HG02973 (cell line): ENCODE measurements at regions not wholly inside any gene's neighbourhood (a gene's known extent, or its start where the extent isn't known, plus 50 kb on each side); places are given as distances from the start of the nearest gene placed in this dataset.
"Not testable (repeated sequence)": the region's sequence is repeated elsewhere in the genome, so short reads cannot be mapped to it uniquely, and the experiment has no call there.

Experiments
- ATAC-seq: cut with Tn5 transposase; IDR thresholded peaks from one replicate; pipeline ENCODE4 v1.9.1; 2021; ENCODE audit warnings: moderate library complexity; ENCODE audit not compliant: unreplicated experiment

- ATAC-seq, result no peak
Observed at GRCh38 chr5:109630093-109630492, 59.6 kb upstream of the MAN2A1 start.

- ATAC-seq, result no peak
Observed at GRCh38 chr5:109628591-109628990, 61.1 kb upstream of the MAN2A1 start.

- not testable (repeated sequence) for ATAC-seq
Observed at GRCh38 chr5:109621266-109621665, 68.5 kb upstream of the MAN2A1 start.

GRCh38 chr5:109620651-109621050, 69.1 kb upstream of the MAN2A1 start:
- no peak for ATAC-seq

- no peak for ATAC-seq
Observed at GRCh38 chr5:109619606-109620005, 70.1 kb upstream of the MAN2A1 start.

GRCh38 chr5:109619021-109619460, 70.7 kb upstream of the MAN2A1 start:
- no peak for ATAC-seq

- no peak for ATAC-seq
Observed at GRCh38 chr5:109614981-109615380, 74.7 kb upstream of the MAN2A1 start.

- ATAC-seq, result no peak
Observed at GRCh38 chr5:109614301-109614700, 75.4 kb upstream of the MAN2A1 start.

GRCh38 chr5:109612278-109612905, 77.3 kb upstream of the MAN2A1 start:
- ATAC-seq, result no peak

GRCh38 chr5:109611505-109611904, 78.2 kb upstream of the MAN2A1 start:
- no peak for ATAC-seq

GRCh38 chr5:109611061-109611460, 78.7 kb upstream of the MAN2A1 start:
- ATAC-seq, result no peak

GRCh38 chr5:109610581-109610980, 79.1 kb upstream of the MAN2A1 start:
- no peak for ATAC-seq

- no peak for ATAC-seq
Observed at GRCh38 chr5:109605207-109605730, 84.5 kb upstream of the MAN2A1 start.

- ATAC-seq, result no peak
Observed at GRCh38 chr5:109604758-109605157, 85.0 kb upstream of the MAN2A1 start.

- ATAC-seq, result no peak
Observed at GRCh38 chr5:109601736-109602135, 88.0 kb upstream of the MAN2A1 start.

- no peak for ATAC-seq
Observed at GRCh38 chr5:109597893-109598292, 91.8 kb upstream of the MAN2A1 start.

- no peak for ATAC-seq
Observed at GRCh38 chr5:109594217-109594616, 95.5 kb upstream of the MAN2A1 start.

GRCh38 chr5:109590799-109591198, 98.9 kb upstream of the MAN2A1 start:
- ATAC-seq, result no peak

GRCh38 chr5:109589986-109590385, 99.7 kb upstream of the MAN2A1 start:
- ATAC-seq, result no peak

GRCh38 chr5:109589239-109589638, 100.5 kb upstream of the MAN2A1 start:
- ATAC-seq, result no peak

GRCh38 chr5:109588281-109589035, 101.3 kb upstream of the MAN2A1 start:
- no peak for ATAC-seq

GRCh38 chr5:109584986-109585599, 104.6 kb upstream of the MAN2A1 start:
- ATAC-seq, result no peak
